ENCODE measurements at regions not wholly inside any gene's neighbourhood (a gene's known extent, or its start where the extent isn't known, plus 50 kb on each side); places are given as distances from the start of the nearest gene placed in this dataset.
"Not testable (repeated sequence)": the region's sequence is repeated elsewhere in the genome, so short reads cannot be mapped to it uniquely, and the experiment has no call there.

DNA sequence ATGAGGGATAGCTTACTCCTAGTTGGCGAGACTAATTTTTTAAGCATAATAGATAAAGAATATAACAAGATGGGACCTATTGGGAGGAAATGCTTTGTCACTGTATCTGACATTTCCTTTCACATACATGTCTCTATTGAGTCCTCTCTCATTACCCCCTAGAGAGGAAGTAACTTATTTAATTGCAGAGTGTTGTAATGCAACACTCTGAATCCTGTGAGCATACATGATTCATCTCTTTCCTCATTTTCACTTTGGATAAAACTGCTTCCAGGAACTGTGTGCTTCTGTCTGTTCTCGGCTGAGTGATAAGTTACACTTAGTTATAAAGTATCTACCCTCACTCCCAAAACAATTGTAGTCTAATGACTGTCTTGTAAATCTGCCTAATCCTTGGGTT is 266.1 kb upstream of the ANXA10 start:
- DNase-seq (ENCODE audit: extremely low spot score), result no peak
- CTCF ChIA-PET, result no interaction called here
- no peak for TF ChIP-seq L3MBTL2 (conservative IDR thresholded peaks at IDR 0.05)
- TF ChIP-seq BHLHE40 (IDR thresholded peaks at IDR 0.05; ENCODE audit: borderline replicate concordance), result no peak
- TF ChIP-seq ELF4 (IDR thresholded peaks at IDR 0.05), result no peak
- TF ChIP-seq SP1 (IDR thresholded peaks at IDR 0.05), result no peak
- no peak for TF ChIP-seq ARNT (IDR thresholded peaks at IDR 0.05)
- TF ChIP-seq ZNF384 (IDR thresholded peaks at IDR 0.05), result no peak
- no peak for TF ChIP-seq TARDBP (IDR thresholded peaks at IDR 0.05)
- no peak for TF ChIP-seq FOXM1 (IDR thresholded peaks at IDR 0.05; ENCODE audit: borderline replicate concordance)
- no peak for TF ChIP-seq LEF1 (IDR thresholded peaks at IDR 0.05; ENCODE audit: borderline replicate concordance)
- no peak for TF ChIP-seq HDGF (IDR thresholded peaks at IDR 0.05; ENCODE audit: borderline replicate concordance)
- no peak for TF ChIP-seq FOXK2 (IDR thresholded peaks at IDR 0.05)
- POLR2A ChIA-PET, result no interaction called here

DNA sequence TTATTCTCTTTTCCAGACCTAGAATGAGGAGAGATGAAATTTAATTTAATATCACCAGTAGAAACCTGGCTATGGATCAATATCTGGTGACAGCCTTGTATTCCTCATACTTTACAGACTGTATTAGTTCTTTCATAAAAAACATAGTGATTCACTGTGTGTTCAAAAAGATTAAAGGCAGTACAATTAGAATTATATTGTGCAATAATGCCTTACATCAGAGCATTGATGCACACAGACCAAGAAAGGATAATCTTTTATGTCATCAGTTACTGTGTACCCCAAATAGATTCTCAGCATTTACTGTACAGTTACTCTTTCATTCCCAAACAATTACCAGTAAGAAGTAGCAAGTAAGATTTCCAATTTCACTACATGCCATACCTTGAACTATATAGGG is 260.5 kb upstream of the ANXA10 start:
- no peak for DNase-seq (ENCODE audit: extremely low spot score)
- ChIA-PET POLR2A (no interaction called here), CTCF (no interaction called here)
- TF ChIP-seq SUZ12 (IDR thresholded peaks at IDR 0.05), result no peak
- no peak for TF ChIP-seq TARDBP (IDR thresholded peaks at IDR 0.05)
- no peak for TF ChIP-seq FOXK2 (IDR thresholded peaks at IDR 0.05)
- TF ChIP-seq, protein P1, sequence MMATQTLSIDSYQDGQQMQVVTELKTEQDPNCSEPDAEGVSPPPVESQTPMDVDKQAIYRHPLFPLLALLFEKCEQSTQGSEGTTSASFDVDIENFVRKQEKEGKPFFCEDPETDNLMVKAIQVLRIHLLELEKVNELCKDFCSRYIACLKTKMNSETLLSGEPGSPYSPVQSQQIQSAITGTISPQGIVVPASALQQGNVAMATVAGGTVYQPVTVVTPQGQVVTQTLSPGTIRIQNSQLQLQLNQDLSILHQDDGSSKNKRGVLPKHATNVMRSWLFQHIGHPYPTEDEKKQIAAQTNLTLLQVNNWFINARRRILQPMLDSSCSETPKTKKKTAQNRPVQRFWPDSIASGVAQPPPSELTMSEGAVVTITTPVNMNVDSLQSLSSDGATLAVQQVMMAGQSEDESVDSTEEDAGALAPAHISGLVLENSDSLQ (IDR thresholded peaks at IDR 0.05), result no peak
- TF ChIP-seq NFRKB (IDR thresholded peaks at IDR 0.05), result no peak
- no peak for TF ChIP-seq SP1 (IDR thresholded peaks at IDR 0.05)
- TF ChIP-seq LEF1 (IDR thresholded peaks at IDR 0.05; ENCODE audit: borderline replicate concordance), result no peak
- TF ChIP-seq FOXA1 (IDR thresholded peaks at IDR 0.05), result no peak
- TF ChIP-seq BHLHE40 (IDR thresholded peaks at IDR 0.05; ENCODE audit: borderline replicate concordance), result no peak
- no peak for TF ChIP-seq HDGF (IDR thresholded peaks at IDR 0.05; ENCODE audit: borderline replicate concordance)
- TF ChIP-seq ARNT (IDR thresholded peaks at IDR 0.05), result no peak
- TF ChIP-seq CTBP1 (IDR thresholded peaks at IDR 0.05; ENCODE audit: borderline replicate concordance), result no peak
- no peak for TF ChIP-seq ZNF384 (IDR thresholded peaks at IDR 0.05)
- no peak for TF ChIP-seq L3MBTL2 (conservative IDR thresholded peaks at IDR 0.05)
- TF ChIP-seq FOXM1 (IDR thresholded peaks at IDR 0.05; ENCODE audit: borderline replicate concordance), result no peak
- no peak for TF ChIP-seq ELF4 (IDR thresholded peaks at IDR 0.05)

DNA sequence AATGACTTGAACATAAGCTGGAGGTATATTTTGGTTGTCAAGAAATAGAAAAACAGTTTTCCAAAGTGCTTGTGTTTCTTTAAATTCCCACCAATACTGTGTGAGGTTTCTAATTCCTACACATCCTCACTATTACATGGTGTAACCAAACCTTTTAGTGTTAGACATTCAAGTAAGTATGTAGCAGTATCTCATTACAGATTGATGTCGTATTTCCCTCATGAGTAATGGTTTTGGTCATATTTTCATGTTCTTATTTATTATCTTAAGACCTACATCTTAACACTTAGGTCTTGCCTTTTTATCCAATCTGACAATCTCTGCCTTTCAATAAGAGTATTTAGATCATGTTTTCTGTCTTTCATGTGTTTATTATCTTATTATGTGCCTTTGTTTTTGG is 253.7 kb upstream of the ANXA10 start:
- DNase-seq (ENCODE audit: extremely low spot score), result no peak
- ChIA-PET CTCF (no interaction called here), POLR2A (no interaction called here)
- TF ChIP-seq SUZ12 (IDR thresholded peaks at IDR 0.05), result no peak
- no peak for TF ChIP-seq ZNF384 (IDR thresholded peaks at IDR 0.05)

DNA sequence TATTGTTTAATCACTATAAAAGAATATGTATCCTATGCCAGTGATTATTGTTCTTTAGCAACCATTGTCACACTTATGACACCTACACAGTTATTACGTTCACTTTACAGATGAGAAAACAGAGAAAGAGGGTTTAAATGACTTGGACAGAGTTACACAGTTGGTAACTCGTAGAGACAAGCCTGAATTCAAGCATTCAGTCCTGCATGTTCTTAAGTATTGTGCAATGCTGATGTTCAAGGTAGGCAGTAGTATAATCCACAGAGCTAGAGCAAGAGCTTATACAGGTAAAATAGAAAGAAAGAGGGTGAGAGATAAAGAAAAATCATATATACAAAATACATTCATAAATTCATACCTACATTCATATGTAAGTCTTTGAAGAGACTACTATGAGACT is 249.8 kb upstream of the ANXA10 start:
- ChIA-PET CTCF (no interaction called here), POLR2A (no interaction called here)
- no peak for TF ChIP-seq ELF4 (IDR thresholded peaks at IDR 0.05)
- no peak for TF ChIP-seq CTBP1 (IDR thresholded peaks at IDR 0.05; ENCODE audit: borderline replicate concordance)
- TF ChIP-seq LEF1 (IDR thresholded peaks at IDR 0.05; ENCODE audit: borderline replicate concordance), result no peak
- no peak for TF ChIP-seq HDGF (IDR thresholded peaks at IDR 0.05; ENCODE audit: borderline replicate concordance)
- no peak for TF ChIP-seq L3MBTL2 (conservative IDR thresholded peaks at IDR 0.05)
- no peak for TF ChIP-seq BHLHE40 (IDR thresholded peaks at IDR 0.05; ENCODE audit: borderline replicate concordance)
- TF ChIP-seq FOXA1 (IDR thresholded peaks at IDR 0.05), result no peak
- TF ChIP-seq TARDBP (IDR thresholded peaks at IDR 0.05), result no peak
- TF ChIP-seq SP1 (IDR thresholded peaks at IDR 0.05), result no peak
- no peak for TF ChIP-seq NFRKB (IDR thresholded peaks at IDR 0.05)
- TF ChIP-seq SUZ12 (IDR thresholded peaks at IDR 0.05), result no peak
- no peak for DNase-seq (ENCODE audit: extremely low spot score)

DNA sequence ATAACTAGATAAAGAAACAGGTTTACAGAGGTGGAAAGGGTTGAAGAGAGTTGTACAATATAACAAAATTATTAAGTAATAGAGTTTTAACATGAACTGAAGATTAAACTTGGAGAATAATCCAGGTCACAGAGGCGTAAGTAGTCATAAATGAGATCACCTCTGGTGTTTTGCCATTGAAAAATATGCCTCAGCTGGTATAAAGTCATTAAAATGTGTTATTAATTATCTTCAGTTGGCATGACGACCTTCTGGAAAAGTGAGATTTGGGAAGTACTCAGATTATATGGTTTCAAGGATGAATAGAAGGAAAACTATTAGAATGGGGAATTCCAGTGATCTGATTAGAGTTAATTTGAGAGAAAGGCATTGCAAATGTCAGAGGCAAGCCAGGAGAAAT is 237.5 kb upstream of the ANXA10 start:
- POLR2A ChIA-PET, result no interaction called here
- DNase-seq (ENCODE audit: extremely low spot score), result no peak
- TF ChIP-seq SP1 (IDR thresholded peaks at IDR 0.05) (no peak), HDGF (IDR thresholded peaks at IDR 0.05; ENCODE audit: borderline replicate concordance) (no peak), TARDBP (IDR thresholded peaks at IDR 0.05) (no peak), L3MBTL2 (conservative IDR thresholded peaks at IDR 0.05) (no peak), FOXM1 (IDR thresholded peaks at IDR 0.05; ENCODE audit: borderline replicate concordance) (no peak), ZNF384 (IDR thresholded peaks at IDR 0.05) (no peak), SUZ12 (IDR thresholded peaks at IDR 0.05) (no peak), LEF1 (IDR thresholded peaks at IDR 0.05; ENCODE audit: borderline replicate concordance) (no peak), ELF4 (IDR thresholded peaks at IDR 0.05) (no peak), FOXK2 (IDR thresholded peaks at IDR 0.05) (no peak), FOXA1 (IDR thresholded peaks at IDR 0.05) (no peak), BHLHE40 (IDR thresholded peaks at IDR 0.05; ENCODE audit: borderline replicate concordance) (no peak), NFRKB (IDR thresholded peaks at IDR 0.05) (no peak), ARNT (IDR thresholded peaks at IDR 0.05) (no peak), CTBP1 (IDR thresholded peaks at IDR 0.05; ENCODE audit: borderline replicate concordance) (no peak)
- TF ChIP-seq, protein P1 (IDR thresholded peaks at IDR 0.05), result no peak
- CTCF ChIA-PET, result no interaction called here

DNA sequence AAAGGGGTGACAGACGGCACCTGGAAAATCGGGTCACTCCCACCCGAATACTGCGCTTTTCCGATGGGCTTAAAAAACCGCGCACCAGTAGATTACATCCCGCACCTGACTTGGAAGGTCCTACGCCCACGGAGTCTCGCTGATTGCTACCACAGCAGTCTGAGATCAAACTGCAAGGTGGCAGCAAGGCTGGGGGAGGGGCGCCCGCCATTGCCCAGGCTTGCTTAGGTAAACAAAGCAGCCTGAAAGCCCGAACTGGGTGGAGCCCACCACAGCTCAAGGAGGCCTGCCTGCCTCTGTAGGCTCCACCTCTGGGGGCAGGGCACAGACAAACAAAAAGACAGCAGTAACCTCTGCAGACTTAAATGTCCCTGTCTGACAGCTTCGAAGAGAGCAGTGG is 234.2 kb upstream of the ANXA10 start:
- POLR2A ChIA-PET; DNase-seq (ENCODE audit: extremely low spot score); CTCF ChIA-PET: not testable (repeated sequence)

DNA sequence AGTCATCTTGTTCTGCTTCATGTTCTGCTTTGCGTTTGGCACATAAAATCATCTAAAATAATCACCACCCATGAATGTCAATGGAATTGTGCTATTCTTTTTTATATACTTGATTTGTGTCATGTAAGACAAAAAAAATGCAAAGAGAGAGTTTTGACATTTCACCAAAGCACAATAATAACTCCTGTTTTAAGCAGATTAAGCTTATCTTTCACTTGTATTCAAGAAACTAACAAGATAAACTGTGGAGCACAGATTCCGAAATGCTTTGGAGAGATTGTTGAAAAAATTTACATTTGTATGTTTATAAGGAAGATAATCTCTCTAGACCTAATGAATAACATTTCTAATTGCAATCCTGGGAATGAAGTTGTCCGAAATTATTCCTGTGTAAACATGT is 225.1 kb upstream of the ANXA10 start:
- POLR2A ChIA-PET, result no interaction called here
- CTCF ChIA-PET, result interaction anchor here (0.6 kb wide), 1 partner anchor 1738 kb away, joined by 6 read pairs; no protein-coding TSS in a partner anchor
- no peak for TF ChIP-seq HDGF (IDR thresholded peaks at IDR 0.05; ENCODE audit: borderline replicate concordance)
- TF ChIP-seq FOXA1 (IDR thresholded peaks at IDR 0.05), result no peak
- no peak for TF ChIP-seq CTBP1 (IDR thresholded peaks at IDR 0.05; ENCODE audit: borderline replicate concordance)
- no peak for TF ChIP-seq ARNT (IDR thresholded peaks at IDR 0.05)
- TF ChIP-seq, protein P1 (IDR thresholded peaks at IDR 0.05), result no peak
- no peak for TF ChIP-seq BHLHE40 (IDR thresholded peaks at IDR 0.05; ENCODE audit: borderline replicate concordance)
- no peak for TF ChIP-seq SUZ12 (IDR thresholded peaks at IDR 0.05)
- TF ChIP-seq FOXM1 (IDR thresholded peaks at IDR 0.05; ENCODE audit: borderline replicate concordance), result no peak
- no peak for TF ChIP-seq NFRKB (IDR thresholded peaks at IDR 0.05)
- no peak for TF ChIP-seq ELF4 (IDR thresholded peaks at IDR 0.05)
- TF ChIP-seq SP1 (IDR thresholded peaks at IDR 0.05), result no peak
- TF ChIP-seq TARDBP (IDR thresholded peaks at IDR 0.05), result no peak
- TF ChIP-seq ZNF384 (IDR thresholded peaks at IDR 0.05), result no peak
- DNase-seq (ENCODE audit: extremely low spot score), result no peak
